Endothelial cell (in vitro differentiated cells): ENCODE measurements at regions not wholly inside any gene's neighbourhood (a gene's known extent, or its start where the extent isn't known, plus 50 kb on each side); places are given as distances from the start of the nearest gene placed in this dataset.

Experiments used
- DNase-seq: peaks from one replicate; pipeline ENCODE4 v3.0.0; 2021; ENCODE audit warnings: low spot score
- H3K27ac Mint-ChIP-seq: one replicate; pipeline ENCODE4 v1.8.0; 2021; ENCODE audit warnings: mixed read lengths, inconsistent platforms; ENCODE audit not compliant: unreplicated experiment
- H3K27me3 Mint-ChIP-seq: one replicate; pipeline ENCODE4 v1.8.0; 2021; ENCODE audit warnings: mild to moderate bottlenecking, moderate library complexity, mixed read lengths, inconsistent platforms; ENCODE audit not compliant: unreplicated experiment
- H3K36me3 Mint-ChIP-seq: one replicate; pipeline ENCODE4 v1.8.0; 2021; ENCODE audit warnings: mild to moderate bottlenecking, low read depth, mixed read lengths, inconsistent platforms; ENCODE audit not compliant: unreplicated experiment
- H3K4me1 Mint-ChIP-seq: one replicate; pipeline ENCODE4 v1.8.0; 2021; ENCODE audit warnings: mild to moderate bottlenecking, mixed read lengths, inconsistent platforms; ENCODE audit not compliant: unreplicated experiment
- H3K4me3 Mint-ChIP-seq: one replicate; pipeline ENCODE4 v1.8.0; 2021; ENCODE audit warnings: mild to moderate bottlenecking, mixed read lengths, inconsistent platforms; ENCODE audit not compliant: unreplicated experiment
- H3K9me3 Mint-ChIP-seq: one replicate; pipeline ENCODE4 v1.8.0; 2021; ENCODE audit warnings: mixed read lengths, inconsistent platforms; ENCODE audit not compliant: unreplicated experiment
- TF ChIP-seq, protein P1 (sequence below): fragments of 200-600 bp; sonication (generic); IDR thresholded peaks from one replicate; pipeline ENCODE4 v1.5.0; 2021; ENCODE audit warnings: antibody characterized with exemption; ENCODE audit not compliant: unreplicated experiment

DNA sequence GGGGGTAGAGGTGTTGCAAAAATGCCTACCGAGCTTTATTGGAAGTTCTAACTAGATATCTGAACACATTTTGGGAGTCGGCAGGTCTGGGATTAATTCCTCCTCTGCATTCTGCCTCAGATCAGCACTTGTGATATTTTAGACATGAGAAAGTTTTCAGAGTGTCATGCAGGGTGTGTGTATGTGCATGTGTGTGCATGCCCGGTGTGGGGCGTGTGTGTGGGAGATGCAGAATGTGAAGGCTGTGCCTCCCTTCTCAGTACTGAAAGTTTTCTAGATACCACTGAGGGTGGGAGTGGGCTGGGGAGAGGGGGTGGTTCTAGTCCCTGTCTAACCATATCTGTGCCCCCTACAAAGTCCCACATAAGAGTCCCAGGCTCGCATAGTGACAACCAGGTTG lies 180.0 kb upstream of the NTM start:
- Mint-ChIP-seq H3K9me3 (no peaks in the 10 kb centered on the region), H3K4me1 (peaks cover 20% of the 10 kb centered on the region), H3K27me3 (peaks cover 2% of the 10 kb centered on the region), H3K27ac (no peak overlapping the region), H3K4me3 (no peak overlapping the region), H3K36me3 (no peaks in the 10 kb centered on the region)
- TF ChIP-seq, protein P1, sequence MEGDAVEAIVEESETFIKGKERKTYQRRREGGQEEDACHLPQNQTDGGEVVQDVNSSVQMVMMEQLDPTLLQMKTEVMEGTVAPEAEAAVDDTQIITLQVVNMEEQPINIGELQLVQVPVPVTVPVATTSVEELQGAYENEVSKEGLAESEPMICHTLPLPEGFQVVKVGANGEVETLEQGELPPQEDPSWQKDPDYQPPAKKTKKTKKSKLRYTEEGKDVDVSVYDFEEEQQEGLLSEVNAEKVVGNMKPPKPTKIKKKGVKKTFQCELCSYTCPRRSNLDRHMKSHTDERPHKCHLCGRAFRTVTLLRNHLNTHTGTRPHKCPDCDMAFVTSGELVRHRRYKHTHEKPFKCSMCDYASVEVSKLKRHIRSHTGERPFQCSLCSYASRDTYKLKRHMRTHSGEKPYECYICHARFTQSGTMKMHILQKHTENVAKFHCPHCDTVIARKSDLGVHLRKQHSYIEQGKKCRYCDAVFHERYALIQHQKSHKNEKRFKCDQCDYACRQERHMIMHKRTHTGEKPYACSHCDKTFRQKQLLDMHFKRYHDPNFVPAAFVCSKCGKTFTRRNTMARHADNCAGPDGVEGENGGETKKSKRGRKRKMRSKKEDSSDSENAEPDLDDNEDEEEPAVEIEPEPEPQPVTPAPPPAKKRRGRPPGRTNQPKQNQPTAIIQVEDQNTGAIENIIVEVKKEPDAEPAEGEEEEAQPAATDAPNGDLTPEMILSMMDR = no peak
- DNase-seq = no peak

DNA sequence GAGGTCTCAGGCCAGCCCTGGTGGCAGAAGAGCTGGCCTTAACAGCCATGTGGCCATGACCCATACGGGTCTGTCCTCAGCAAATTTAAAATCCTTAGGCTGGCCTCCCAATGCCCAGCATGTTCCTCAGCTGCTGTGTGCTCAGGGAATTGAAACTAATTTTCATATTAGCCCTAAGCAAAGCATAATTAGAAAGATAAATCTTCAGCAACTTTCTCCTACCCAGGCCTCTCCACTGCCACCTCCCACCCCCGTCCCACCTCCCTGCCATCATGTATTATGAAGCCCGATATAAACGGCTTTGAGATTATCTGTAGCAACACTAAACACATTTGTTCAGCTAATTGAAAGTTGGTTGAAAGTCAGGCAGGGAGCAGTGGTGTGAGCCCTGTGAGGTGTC lies 178.8 kb upstream of the NTM start:
- H3K9me3 Mint-ChIP-seq = no peaks in the 10 kb centered on the region
- H3K27me3 Mint-ChIP-seq = no peaks in the 10 kb centered on the region
- peaks cover 15% of the 10 kb centered on the region for H3K4me1 Mint-ChIP-seq
- no peak for DNase-seq
- no peak overlapping the region for H3K27ac Mint-ChIP-seq
- no peak overlapping the region for H3K4me3 Mint-ChIP-seq
- TF ChIP-seq, protein P1 = no peak
- no peaks in the 10 kb centered on the region for H3K36me3 Mint-ChIP-seq

DNA sequence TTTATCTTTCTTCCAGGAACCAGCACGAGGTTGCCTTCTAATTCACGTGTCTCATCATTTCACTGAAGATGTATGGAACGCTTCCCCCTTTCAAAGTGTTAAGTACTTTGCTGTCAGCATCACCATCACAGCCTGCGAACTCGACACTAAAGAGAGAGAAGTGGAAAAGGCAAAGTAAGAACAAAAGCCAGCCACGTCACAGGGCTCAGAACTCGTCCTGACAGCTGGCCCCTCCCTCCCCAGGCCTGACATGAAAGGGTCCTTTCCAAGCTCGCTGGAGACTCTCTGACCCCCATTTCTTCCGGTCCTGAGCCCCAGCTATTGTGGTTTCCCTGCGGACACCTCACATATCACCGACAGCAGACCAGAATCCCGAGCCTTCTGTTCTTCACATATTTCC lies 177.8 kb upstream of the NTM start:
- TF ChIP-seq, protein P1 = no peak
- Mint-ChIP-seq H3K27me3 (no peaks in the 10 kb centered on the region), H3K27ac (no peak overlapping the region), H3K36me3 (no peaks in the 10 kb centered on the region), H3K4me1 (peaks cover 12% of the 10 kb centered on the region), H3K4me3 (no peak overlapping the region), H3K9me3 (no peaks in the 10 kb centered on the region)
- DNase-seq = no peak

DNA sequence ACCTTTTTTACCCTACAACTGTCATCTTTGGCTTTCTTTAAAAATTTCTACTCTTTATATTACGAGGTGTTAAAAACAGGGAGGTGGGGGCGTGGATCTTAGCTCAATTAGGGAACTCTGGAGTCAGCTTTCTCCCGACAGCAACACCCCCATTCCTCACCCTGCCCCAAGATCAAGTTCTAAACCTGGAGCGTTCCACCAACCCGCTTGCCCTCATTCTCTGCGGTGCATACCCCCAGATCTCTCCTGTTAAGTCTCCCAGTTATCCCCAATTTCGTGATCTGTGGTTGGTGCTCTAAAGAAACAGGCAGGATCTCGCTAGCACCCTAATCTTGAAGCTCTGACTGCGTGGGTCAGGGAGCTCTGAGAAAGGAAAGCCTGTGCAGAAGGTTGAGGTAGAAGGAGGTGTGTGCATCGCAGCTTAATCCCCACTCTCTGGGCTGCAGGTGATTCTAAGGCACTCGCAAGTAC lies 177.3 kb upstream of the NTM start:
- no peak overlapping the region for H3K4me3 Mint-ChIP-seq
- H3K36me3 Mint-ChIP-seq = no peaks in the 10 kb centered on the region
- no peaks in the 10 kb centered on the region for H3K9me3 Mint-ChIP-seq
- DNase-seq = no peak
- TF ChIP-seq, protein P1 = no peak
- no peaks in the 10 kb centered on the region for H3K27me3 Mint-ChIP-seq
- peaks cover 12% of the 10 kb centered on the region for H3K4me1 Mint-ChIP-seq
- no peak overlapping the region for H3K27ac Mint-ChIP-seq

DNA sequence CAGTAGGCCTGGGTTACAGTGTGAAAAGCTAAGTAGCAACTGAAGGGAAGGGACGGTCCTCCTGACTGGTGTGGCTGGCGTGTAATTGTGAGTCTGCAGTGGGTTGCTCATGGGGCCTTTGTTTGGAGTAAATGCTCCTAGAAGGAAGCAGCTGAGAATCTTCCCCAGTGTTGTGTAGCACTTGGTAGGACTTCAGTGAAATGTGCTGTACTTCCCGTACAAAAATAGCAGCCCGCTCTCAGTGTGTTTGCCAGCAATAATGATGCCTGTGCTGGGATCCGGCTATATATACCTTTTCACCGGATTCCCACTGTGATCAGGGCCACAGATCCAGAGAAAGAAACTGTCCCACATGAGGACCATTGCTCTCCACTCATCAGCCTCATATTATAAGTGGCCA lies 175.7 kb upstream of the NTM start:
- TF ChIP-seq, protein P1 = no peak
- Mint-ChIP-seq H3K27me3 (no peaks in the 10 kb centered on the region), H3K4me1 (peaks cover 12% of the 10 kb centered on the region), H3K27ac (no peak overlapping the region), H3K9me3 (no peaks in the 10 kb centered on the region), H3K4me3 (no peak overlapping the region), H3K36me3 (no peaks in the 10 kb centered on the region)
- DNase-seq = no peak
